ENCODE measurements at regions not wholly inside any gene's neighbourhood (a gene's known extent, or its start where the extent isn't known, plus 50 kb on each side); places are given as distances from the start of the nearest gene placed in this dataset.

DNA sequence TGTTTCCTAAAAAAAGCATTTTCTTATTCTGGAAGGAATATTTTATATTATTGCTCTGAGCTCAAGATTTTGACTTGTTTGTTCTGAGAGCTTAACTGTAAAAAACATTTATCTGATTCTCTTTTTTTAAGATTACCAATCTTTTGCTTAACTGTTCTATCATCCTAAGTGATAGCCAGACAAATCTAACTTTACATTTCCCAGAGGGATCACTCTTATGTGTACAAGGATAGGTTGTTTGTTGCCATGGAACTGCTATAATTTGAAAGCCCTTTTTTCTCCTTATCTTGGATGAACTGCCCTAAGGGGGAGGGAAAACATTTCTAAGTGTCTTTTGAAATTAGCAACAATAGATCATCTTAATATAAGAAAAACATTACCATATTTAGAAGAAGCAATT lies 494.7 kb downstream of the TRAM1L1 start:
- no peak for TF ChIP-seq CTCF (IDR thresholded peaks at IDR 0.05; ENCODE audit: borderline replicate concordance)
- Histone ChIP-seq H3K9me3 (replicated peaks) (no peaks in the 10 kb centered on the region), H3K4me1 (no peaks in the 10 kb centered on the region), H3K27me3 (ENCODE audit: low read depth) (no peaks in the 10 kb centered on the region), H3K27ac (replicated peaks) (no peak overlapping the region), H3K36me3 (no peaks in the 10 kb centered on the region), H3K4me3 (no peak overlapping the region)
- intact Hi-C loops (cut with micrococcal nuclease), result no loop called here
- DNase-seq, result no peak

- intact Hi-C loops (cut with micrococcal nuclease), result no loop called here
Measured at GRCh38 chr4:116588783-116589182, 496.6 kb downstream of the TRAM1L1 start.

GRCh38 chr4:116585246-116585645 lies 500.1 kb downstream of the TRAM1L1 start:
- Histone ChIP-seq H3K4me3 (no peak overlapping the region), H3K9me3 (replicated peaks) (no peaks in the 10 kb centered on the region), H3K27me3 (ENCODE audit: low read depth) (no peaks in the 10 kb centered on the region), H3K27ac (replicated peaks) (no peak overlapping the region), H3K36me3 (no peaks in the 10 kb centered on the region), H3K4me1 (no peaks in the 10 kb centered on the region)
- intact Hi-C loops (cut with micrococcal nuclease), result no loop called here
- DNase-seq, result no peak
- TF ChIP-seq CTCF (IDR thresholded peaks at IDR 0.05; ENCODE audit: borderline replicate concordance), result no peak

More at GRCh38 chr4:116588783-116589182, 496.6 kb downstream of the TRAM1L1 start:
- no peaks in the 10 kb centered on the region for H3K27me3 ChIP-seq (ENCODE audit: low read depth)
- no peak for TF ChIP-seq CTCF (IDR thresholded peaks at IDR 0.05; ENCODE audit: borderline replicate concordance)
- H3K27ac ChIP-seq (replicated peaks), result no peak overlapping the region
- H3K9me3 ChIP-seq (replicated peaks), result no peaks in the 10 kb centered on the region
- H3K36me3 ChIP-seq, result no peaks in the 10 kb centered on the region
- no peak for DNase-seq
- H3K4me1 ChIP-seq, result no peaks in the 10 kb centered on the region
- H3K4me3 ChIP-seq, result no peak overlapping the region

GRCh38 chr4:116577321-116577720 lies 508.1 kb downstream of the TRAM1L1 start:
- Histone ChIP-seq H3K4me1 (no peaks in the 10 kb centered on the region), H3K27ac (replicated peaks) (no peak overlapping the region), H3K4me3 (no peak overlapping the region), H3K27me3 (ENCODE audit: low read depth) (no peaks in the 10 kb centered on the region), H3K36me3 (no peaks in the 10 kb centered on the region), H3K9me3 (replicated peaks) (no peaks in the 10 kb centered on the region)
- no peak for DNase-seq
- TF ChIP-seq CTCF (IDR thresholded peaks at IDR 0.05; ENCODE audit: borderline replicate concordance), result no peak
- intact Hi-C loops (cut with micrococcal nuclease), result no loop called here

- no peak for DNase-seq
- no peaks in the 10 kb centered on the region for H3K36me3 ChIP-seq
- H3K9me3 ChIP-seq (replicated peaks), result peaks cover 12% of the 10 kb centered on the region
- intact Hi-C loops (cut with micrococcal nuclease), result no loop called here
- H3K4me1 ChIP-seq, result no peaks in the 10 kb centered on the region
- TF ChIP-seq CTCF (IDR thresholded peaks at IDR 0.05; ENCODE audit: borderline replicate concordance), result no peak
- H3K4me3 ChIP-seq, result no peak overlapping the region
- H3K27me3 ChIP-seq (ENCODE audit: low read depth), result no peaks in the 10 kb centered on the region
- H3K27ac ChIP-seq (replicated peaks), result no peak overlapping the region
Measured at GRCh38 chr4:116573540-116573939, 511.8 kb downstream of the TRAM1L1 start.

GRCh38 chr4:116561768-116562167 lies 523.6 kb downstream of the TRAM1L1 start:
- no peak overlapping the region for H3K4me3 ChIP-seq
- H3K36me3 ChIP-seq, result no peaks in the 10 kb centered on the region

More at GRCh38 chr4:116561768-116562167, 523.6 kb downstream of the TRAM1L1 start:
- intact Hi-C loops (cut with micrococcal nuclease), result no loop called here
- Histone ChIP-seq H3K27me3 (ENCODE audit: low read depth) (no peaks in the 10 kb centered on the region), H3K4me1 (no peaks in the 10 kb centered on the region), H3K27ac (replicated peaks) (no peak overlapping the region), H3K9me3 (replicated peaks) (peaks cover 47% of the 10 kb centered on the region)
- DNase-seq, result no peak
- no peak for TF ChIP-seq CTCF (IDR thresholded peaks at IDR 0.05; ENCODE audit: borderline replicate concordance)

All from left ventricle myocardium inferior (tissue), 1 donor.